H1 (cell line): ENCODE measurements at regions not wholly inside any gene's neighbourhood (a gene's known extent, or its start where the extent isn't known, plus 50 kb on each side); places are given as distances from the start of the nearest gene placed in this dataset.

Source experiments
- CTCF ChIA-PET: fragments of 300-600 bp; sonication (Branson Sonifier 250); formaldehyde crosslinking; loops from one replicate; lab custom pipeline; 2021; ENCODE audit not compliant: partially characterized antibody; lab: Charles Lee
- POLR2A ChIA-PET: fragments of 300-600 bp; sonication (Branson Sonifier 250); formaldehyde crosslinking; loops from one replicate; lab custom pipeline; 2021; ENCODE audit warnings: inconsistent platforms; ENCODE audit not compliant: partially characterized antibody; lab: Charles Lee
- DNase-seq, 2 experiments: peaks; one replicate each; pipeline versions ENCODE4 v3.0.0 to v3.0.0-alpha.2; 2010 to 2022; ENCODE audit warnings: low spot score in 2 of 2, low read depth in 1 of 2, mixed read lengths in 1 of 2
- FAIRE-seq: peaks from 2 replicates; lab custom pipeline; 2011; peaks lifted over from hg19 to GRCh38; lab: Jason Lieb, UNC
- H2AFZ ChIP-seq: 2 replicates; pipeline ENCODE4 v1.8.1; 2012; ENCODE audit warnings: low read length, inconsistent platforms
- H2AK5ac ChIP-seq: 2 replicates; pipeline ENCODE4 v1.6.1; 2013; ENCODE audit warnings: low read depth, low read length
- H2BK120ac ChIP-seq: replicated peaks from 2 replicates; pipeline ENCODE3; 2013; ENCODE audit warnings: low read depth, low read length, inconsistent platforms
- H2BK12ac ChIP-seq: 2 replicates; pipeline ENCODE4 v1.6.1; 2013; ENCODE audit warnings: low read depth, low read length
- H2BK15ac ChIP-seq: 2 replicates; pipeline ENCODE4 v1.6.1; 2013; ENCODE audit warnings: low read length
- H2BK20ac ChIP-seq: 2 replicates; pipeline ENCODE4 v1.6.1; 2013; ENCODE audit warnings: low read length
- H2BK5ac ChIP-seq: 2 replicates; pipeline ENCODE4 v1.6.1; 2013; ENCODE audit warnings: low read depth, low read length
- H3K14ac ChIP-seq: 2 replicates; pipeline ENCODE4 v1.6.1; 2013; ENCODE audit warnings: inconsistent platforms; ENCODE audit not compliant: insufficient read length
- H3K18ac ChIP-seq: 2 replicates; pipeline ENCODE4 v1.6.1; 2013; ENCODE audit warnings: low read length; ENCODE audit errors: extremely low read depth
- H3K23ac ChIP-seq: 2 replicates; pipeline ENCODE4 v1.6.1; 2013; ENCODE audit warnings: inconsistent platforms; ENCODE audit not compliant: insufficient read length
- H3K23me2 ChIP-seq: 2 replicates; pipeline ENCODE4 v1.6.1; 2013; ENCODE audit warnings: low read depth, low read length
- H3K27ac ChIP-seq: 2 replicates; pipeline ENCODE4 v1.6.1; 2011; ENCODE audit warnings: low read depth, low read length, inconsistent platforms
- H3K27me3 ChIP-seq, 4 experiments: replicated peaks in 1 of 4; 1 replicate in 1 of 4; 2 replicates in 3 of 4; pipeline versions ENCODE4 v1.6.1 to v1.8.1; 2011 to 2013; ENCODE audit warnings: low read length in 3 of 4, mild to moderate bottlenecking in 3 of 4, inconsistent platforms in 2 of 4, mixed read lengths in 2 of 4, moderate library complexity in 1 of 4; ENCODE audit not compliant: control insufficient read depth in 3 of 4, insufficient read depth in 3 of 4; ENCODE audit errors: extremely low read depth in 1 of 4
- H3K36me3 ChIP-seq, 4 experiments: 2 replicates each; pipeline versions ENCODE4 v1.6.1 to v1.8.1; 2011 to 2013; ENCODE audit warnings: mild to moderate bottlenecking in 4 of 4, low read length in 3 of 4, moderate library complexity in 2 of 4, control low read depth in 1 of 4, inconsistent platforms in 1 of 4; ENCODE audit not compliant: insufficient read depth in 4 of 4, control insufficient read depth in 2 of 4
- H3K4ac ChIP-seq: replicated peaks from 2 replicates; pipeline ENCODE3; 2013; ENCODE audit warnings: low read length, low read depth, mixed read lengths, inconsistent platforms; ENCODE audit not compliant: insufficient read length
- H3K4me1 ChIP-seq, 4 experiments: replicated peaks in 1 of 4; 1 replicate in 1 of 4; 2 replicates in 3 of 4; pipeline versions ENCODE4 v1.6.1 to v1.8.1; 2011 to 2013; ENCODE audit warnings: low read length in 3 of 4, inconsistent platforms in 2 of 4, mixed read lengths in 1 of 4; ENCODE audit not compliant: insufficient read depth in 4 of 4, control insufficient read depth in 3 of 4
- H3K4me2 ChIP-seq, 2 experiments: 2 replicates each; pipeline versions ENCODE4 v1.6.1 to v1.8.1; 2011 to 2013; ENCODE audit warnings: low read depth in 2 of 2, low read length in 2 of 2, control low read depth in 1 of 2, inconsistent platforms in 1 of 2, mild to moderate bottlenecking in 1 of 2; ENCODE audit not compliant: insufficient read depth in 1 of 2
- H3K4me3 ChIP-seq, 4 experiments: fragments of 200-600, 300-600 bp in 1 of 4; sonication (generic), shearing (Covaris generic), sonication (Bioruptor Twin) in 1 of 4; 2 replicates each; pipeline versions ENCODE4 v1.5.1 to v1.8.1; 2011 to 2016; ENCODE audit warnings: low read length in 4 of 4, low read depth in 3 of 4, control low read depth in 2 of 4, inconsistent platforms in 2 of 4, mild to moderate bottlenecking in 2 of 4, mixed read lengths in 1 of 4, moderate library complexity in 1 of 4; ENCODE audit not compliant: insufficient read depth in 2 of 4; ENCODE audit errors: extremely low read depth in 1 of 4
- H3K56ac ChIP-seq: replicated peaks from 2 replicates; pipeline ENCODE3; 2013; ENCODE audit warnings: low read depth, mild to moderate bottlenecking, mixed read lengths, low read length, inconsistent platforms; ENCODE audit not compliant: insufficient read length
- H3K79me1 ChIP-seq: 2 replicates; pipeline ENCODE4 v1.6.1; 2013; ENCODE audit warnings: low read depth, low read length, control low read depth
- H3K79me2 ChIP-seq, 2 experiments: 2 replicates each; pipeline versions ENCODE4 v1.6.1 to v1.8.1; 2012 to 2013; ENCODE audit warnings: low read length in 2 of 2, mild to moderate bottlenecking in 2 of 2, inconsistent platforms in 1 of 2; ENCODE audit not compliant: insufficient read depth in 2 of 2, control insufficient read depth in 1 of 2
- H3K9ac ChIP-seq, 4 experiments: replicated peaks in 1 of 4; 1 replicate in 1 of 4; 2 replicates in 3 of 4; pipeline versions ENCODE4 v1.6.1 to v1.8.1; 2011 to 2013; ENCODE audit warnings: low read depth in 3 of 4, low read length in 3 of 4, control low read depth in 2 of 4, mild to moderate bottlenecking in 2 of 4, moderate library complexity in 2 of 4, inconsistent platforms in 1 of 4; ENCODE audit errors: extremely low read depth in 1 of 4
- H3K9me3 ChIP-seq, 2 experiments: 2 replicates each; pipeline versions ENCODE4 v1.6.1 to v1.8.1; 2012 to 2013; ENCODE audit warnings: mild to moderate bottlenecking in 2 of 2, moderate library complexity in 2 of 2, control low read depth in 1 of 2, inconsistent platforms in 1 of 2, low read depth in 1 of 2, low read length in 1 of 2, mixed read lengths in 1 of 2; ENCODE audit not compliant: insufficient read depth in 2 of 2
- H4K20me1 ChIP-seq, 2 experiments: replicated peaks in 1 of 2; 2 replicates each; pipeline versions ENCODE3 to v1.8.1; 2011 to 2013; ENCODE audit warnings: inconsistent platforms in 2 of 2, low read length in 2 of 2, mild to moderate bottlenecking in 1 of 2; ENCODE audit not compliant: insufficient read depth in 2 of 2, control insufficient read depth in 1 of 2
- H4K5ac ChIP-seq: 2 replicates; pipeline ENCODE4 v1.6.1; 2013; ENCODE audit warnings: low read length, low read depth, mixed read lengths, inconsistent platforms; ENCODE audit not compliant: insufficient read length
- H4K8ac ChIP-seq: 2 replicates; pipeline ENCODE4 v1.8.0; 2013; ENCODE audit warnings: mild to moderate bottlenecking, moderate library complexity, low read length, inconsistent platforms; ENCODE audit not compliant: insufficient read depth; ENCODE audit errors: extremely low read depth
- H4K91ac ChIP-seq: replicated peaks from 2 replicates; pipeline ENCODE3; 2013; ENCODE audit warnings: low read length, mixed read lengths, inconsistent platforms; ENCODE audit not compliant: insufficient read length
- ATF2 ChIP-seq: IDR thresholded peaks from 2 replicates; pipeline ENCODE4 v1.6.1; 2012; ENCODE audit warnings: low read length, inconsistent platforms
- CBX5 ChIP-seq: fragments of 300-800, 300-1000 bp; sonication (generic); IDR thresholded peaks from 2 replicates; pipeline ENCODE4 v1.7.1; 2016; ENCODE audit warnings: antibody characterized with exemption, low read length, low read depth
- CHD1 ChIP-seq: IDR thresholded peaks from 2 replicates; pipeline ENCODE4 v1.6.1; 2012; ENCODE audit warnings: low read depth, low read length, improper control_type of control experiment
- E2F6 ChIP-seq: IDR thresholded peaks from 2 replicates; pipeline ENCODE4 v1.6.1; 2012; ENCODE audit warnings: inconsistent platforms
- HDAC2 ChIP-seq, 2 experiments: fragments of 300-600 bp in 1 of 2; sonication (generic) in 1 of 2; IDR thresholded peaks; 2 replicates each; pipeline ENCODE4 v1.6.1; 2011 to 2012; ENCODE audit warnings: low read depth in 2 of 2, low read length in 2 of 2, mild to moderate bottlenecking in 2 of 2, moderate library complexity in 2 of 2, borderline replicate concordance in 1 of 2, inconsistent platforms in 1 of 2
- MAX ChIP-seq: IDR thresholded peaks from 2 replicates; pipeline ENCODE4 v1.6.1; 2012; ENCODE audit warnings: inconsistent platforms
- NANOG ChIP-seq: IDR thresholded peaks from 2 replicates; pipeline ENCODE4 v1.6.1; 2011; ENCODE audit warnings: low read length, low read depth, mild to moderate bottlenecking, inconsistent platforms; ENCODE audit not compliant: insufficient read depth, poor library complexity, severe bottlenecking
- NRF1 ChIP-seq: IDR thresholded peaks from 2 replicates; pipeline ENCODE4 v1.6.1; 2011; ENCODE audit warnings: mild to moderate bottlenecking, low read depth, low read length, improper control_type of control experiment
- PHF8 ChIP-seq: fragments of 200-600 bp; sonication (generic); conservative IDR thresholded peaks from 2 replicates; pipeline ENCODE4 v1.7.1; 2012; ENCODE audit warnings: low read depth, mild to moderate bottlenecking, inconsistent platforms, low read length, moderate library complexity
- POLR2A ChIP-seq, 2 experiments: IDR thresholded peaks; 1 replicate in 1 of 2; 2 replicates in 1 of 2; pipeline ENCODE4 v1.6.1; 2011; ENCODE audit warnings: low read depth in 2 of 2, low read length in 2 of 2, mild to moderate bottlenecking in 2 of 2; ENCODE audit errors: control extremely low read depth in 1 of 2
- SP1 ChIP-seq: IDR thresholded peaks from 2 replicates; pipeline ENCODE4 v1.6.1; 2011; ENCODE audit warnings: low read depth, low read length
- SP2 ChIP-seq: IDR thresholded peaks from 2 replicates; pipeline ENCODE4 v1.6.1; 2012; ENCODE audit warnings: mild to moderate bottlenecking, low read length, inconsistent platforms
- TCF12 ChIP-seq: IDR thresholded peaks from 2 replicates; pipeline ENCODE4 v1.6.1; 2011; ENCODE audit warnings: low read depth, mild to moderate bottlenecking, low read length
- WGBS, 2 experiments: shearing (Covaris generic) in 1 of 2; methylation state at CpG; one replicate each; pipeline versions ENCODE4 v1.1.6 to v1.1.7; 2013 to 2015; ENCODE audit warnings: low lambda C conversion rate in 2 of 2, mixed read lengths in 2 of 2, inconsistent platforms in 1 of 2, low coverage in 1 of 2, missing lambda C conversion rate in 1 of 2; ENCODE audit not compliant: insufficient replicate concordance in 2 of 2, insufficient coverage in 1 of 2, insufficient read length in 1 of 2; ENCODE audit errors: extremely low coverage in 1 of 2, missing lambda C conversion rate in 1 of 2; 5-methylcytosine and 5-hydroxymethylcytosine counted together

- Histone ChIP-seq H3K4me1 (peaks cover 0 to 6% (median 3%) of the 10 kb centered on the region in 4 experiments; a peak in 3 of 7 replicates), H3K4me3 (no peak overlapping the region), H3K36me3 (no peaks in the 10 kb centered on the region), H3K23me2 (peaks cover 3% of the 10 kb centered on the region; the same call in 1 of the 2 replicates), H4K20me1 (no peaks in the 10 kb centered on the region), H2BK20ac (no peak overlapping the region), H3K4me2 (no peak overlapping the region), H3K9me3 (no peaks in the 10 kb centered on the region), H2BK5ac (no peak overlapping the region), H4K91ac (no peak overlapping the region), H3K27me3 (no peaks in the 10 kb centered on the region), H3K27ac (no peak overlapping the region), H2BK120ac (no peak overlapping the region), H3K23ac (no peak overlapping the region), H3K14ac (no peak overlapping the region), H4K8ac (no peak overlapping the region), H2AK5ac (no peak overlapping the region), H2AFZ (no peak overlapping the region), H4K5ac (no peak overlapping the region), H2BK15ac (no peak overlapping the region), H3K9ac (no peak overlapping the region), H3K79me2 (no peaks in the 10 kb centered on the region), H3K56ac (no peak overlapping the region), H2BK12ac (no peak overlapping the region), H3K79me1 (no peaks in the 10 kb centered on the region), H3K18ac (no peak overlapping the region), H3K4ac (no peak overlapping the region)
- POLR2A ChIA-PET = no interaction called here
- FAIRE-seq (no peak), DNase-seq (no peak)
- 100% methylated on average over 3 of the region's 3 CpGs; no CpG with 5 or more reads in 1 of the 2 experiments for WGBS, 2 experiments
- CTCF ChIA-PET = interaction anchor here (1.5 kb wide), 1 partner anchor 19 kb away, joined by 4 read pairs; no protein-coding TSS in a partner anchor
- no peak for TF ChIP-seq E2F6
- TF ChIP-seq CBX5 = no peak
- no peak for TF ChIP-seq SP1
- no peak for TF ChIP-seq NRF1
- TF ChIP-seq SP2 = no peak
- no peak for TF ChIP-seq MAX
- no peak for TF ChIP-seq TCF12
- no peak for TF ChIP-seq POLR2A (IDR thresholded peaks at IDR 0.05; ENCODE audit: control extremely low read depth in 1 of 2, low read depth in 2 of 2, low read length in 2 of 2)
- no peak for TF ChIP-seq ATF2
- no peak for TF ChIP-seq HDAC2 (IDR thresholded peaks at IDR 0.05; ENCODE audit: borderline replicate concordance in 1 of 2, low read depth in 2 of 2, low read length in 2 of 2)
- no peak for TF ChIP-seq PHF8
- TF ChIP-seq NANOG = no peak
- TF ChIP-seq CHD1 = no peak
These were observed 51.8 kb upstream of the JDP2 start for GRCh38 chr14:75375983-75376382.
